ENCODE measurements at regions not wholly inside any gene's neighbourhood (a gene's known extent, or its start where the extent isn't known, plus 50 kb on each side); places are given as distances from the start of the nearest gene placed in this dataset.

GRCh38 chr2:53582556-53582955 lies 185.0 kb upstream of the CHAC2 start:
- no peak for DNase-seq (ENCODE audit: low read depth, low spot score)
- TF ChIP-seq CTCF (IDR thresholded peaks at IDR 0.05; ENCODE audit: low read depth, low read length) = no peak
- in situ Hi-C loops (cut with HindIII; ENCODE audit: low sequenced_read_pairs) = no loop called here
- H3K4me3 ChIP-seq (ENCODE audit: low read depth, low read length) = no peak overlapping the region

- in situ Hi-C loops (cut with HindIII; ENCODE audit: low sequenced_read_pairs) = no loop called here
- H3K4me3 ChIP-seq (ENCODE audit: low read depth, low read length) = no peak overlapping the region
- no peak for TF ChIP-seq CTCF (IDR thresholded peaks at IDR 0.05; ENCODE audit: low read depth, low read length)
- DNase-seq (ENCODE audit: low read depth, low spot score) = no peak
Measured at GRCh38 chr2:53576166-53576565, 191.4 kb upstream of the CHAC2 start.

- H3K4me3 ChIP-seq (ENCODE audit: low read depth, low read length) = no peak overlapping the region
- in situ Hi-C loops (cut with HindIII; ENCODE audit: low sequenced_read_pairs) = no loop called here
- no peak for DNase-seq (ENCODE audit: low read depth, low spot score)
- no peak for TF ChIP-seq CTCF (IDR thresholded peaks at IDR 0.05; ENCODE audit: low read depth, low read length)
Measured at GRCh38 chr2:53575721-53576124, 191.9 kb upstream of the CHAC2 start.

GRCh38 chr2:53572696-53573095 lies 194.9 kb upstream of the CHAC2 start:
- H3K4me3 ChIP-seq (ENCODE audit: low read depth, low read length) = no peak overlapping the region
- no peak for DNase-seq (ENCODE audit: low read depth, low spot score)
- TF ChIP-seq CTCF (IDR thresholded peaks at IDR 0.05; ENCODE audit: low read depth, low read length) = no peak
- in situ Hi-C loops (cut with HindIII; ENCODE audit: low sequenced_read_pairs) = no loop called here

- no peak for TF ChIP-seq CTCF (IDR thresholded peaks at IDR 0.05; ENCODE audit: low read depth, low read length)
- in situ Hi-C loops (cut with HindIII; ENCODE audit: low sequenced_read_pairs) = no loop called here
- no peak overlapping the region for H3K4me3 ChIP-seq (ENCODE audit: low read depth, low read length)
- DNase-seq (ENCODE audit: low read depth, low spot score) = no peak
Measured at GRCh38 chr2:53569957-53570727, 197.5 kb upstream of the CHAC2 start.

GRCh38 chr2:53568469-53568868 lies 199.1 kb upstream of the CHAC2 start:
- no peak overlapping the region for H3K4me3 ChIP-seq (ENCODE audit: low read depth, low read length)
- DNase-seq (ENCODE audit: low read depth, low spot score) = no peak
- in situ Hi-C loops (cut with HindIII; ENCODE audit: low sequenced_read_pairs) = no loop called here
- TF ChIP-seq CTCF (IDR thresholded peaks at IDR 0.05; ENCODE audit: low read depth, low read length) = no peak
